ENCODE measurements at regions not wholly inside any gene's neighbourhood (a gene's known extent, or its start where the extent isn't known, plus 50 kb on each side); places are given as distances from the start of the nearest gene placed in this dataset.
"Not testable (repeated sequence)": the region's sequence is repeated elsewhere in the genome, so short reads cannot be mapped to it uniquely, and the experiment has no call there.

DNA sequence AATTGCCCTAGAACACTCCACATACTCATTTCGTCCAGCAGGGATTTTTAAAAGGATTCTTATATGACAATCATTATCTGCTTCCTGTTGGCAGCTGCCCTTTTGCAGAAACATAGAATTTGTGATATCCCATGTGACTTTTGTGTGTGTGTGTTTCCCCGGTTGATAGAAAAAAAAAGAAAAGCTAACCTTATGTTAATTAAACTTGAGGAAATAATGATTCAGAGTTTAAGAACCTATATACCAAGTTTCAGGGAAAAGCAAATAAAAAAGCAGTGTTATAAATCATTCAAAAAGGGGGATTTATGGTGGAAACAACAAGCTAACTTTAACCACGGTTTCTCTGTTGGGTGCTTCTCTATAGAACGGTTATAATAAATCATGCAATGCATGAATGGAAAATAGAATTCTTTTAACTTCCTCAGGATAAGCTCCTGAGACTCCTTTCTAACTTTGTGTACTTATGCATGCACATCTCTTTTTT is 826.9 kb upstream of the EYS start:
- H3K4me3 Mint-ChIP-seq, result no peak overlapping the region
- H3K27ac Mint-ChIP-seq (ENCODE audit: low read depth), result no peak overlapping the region
- no peaks in the 10 kb centered on the region for H3K4me1 Mint-ChIP-seq
- peaks cover 14% of the 10 kb centered on the region for H3K9me3 Mint-ChIP-seq
- H3K36me3 Mint-ChIP-seq (ENCODE audit: insufficient read depth), result no peaks in the 10 kb centered on the region
- no peaks in the 10 kb centered on the region for H3K27me3 Mint-ChIP-seq
- no peak for DNase-seq (ENCODE audit: low spot score in 2 of 2)
- ATAC-seq (replicated peaks; ENCODE audit: extremely low read depth, poor library complexity, severe bottlenecking), result no peak

DNA sequence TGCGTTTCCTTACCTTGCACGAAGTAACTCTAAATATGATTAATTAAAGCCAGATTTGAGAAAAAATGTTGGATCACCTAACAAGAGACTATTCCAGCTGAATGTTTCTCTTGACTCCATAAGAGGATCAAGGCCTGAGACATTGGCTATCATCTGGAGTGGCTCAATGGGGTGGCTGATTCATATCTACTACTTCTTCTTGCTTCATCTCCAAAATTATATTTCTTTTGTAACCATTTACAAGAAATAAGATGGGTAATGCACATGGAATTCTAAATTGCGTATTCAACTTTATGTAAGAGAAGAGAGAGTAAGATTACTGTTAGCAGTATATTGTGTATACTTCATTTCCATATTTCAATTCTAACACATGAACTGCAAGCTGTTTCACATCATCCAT is 819.0 kb upstream of the EYS start:
- ATAC-seq (replicated peaks; ENCODE audit: extremely low read depth, poor library complexity, severe bottlenecking), result no peak
- Mint-ChIP-seq H3K4me3 (no peak overlapping the region), H3K9me3 (peaks cover 17% of the 10 kb centered on the region)

GRCh38 chr6:66522864-66523263 is 815.8 kb upstream of the EYS start:
- no peak for DNase-seq (ENCODE audit: low spot score in 2 of 2)

More for the DNA sequence above, 819.0 kb upstream of the EYS start:
- Mint-ChIP-seq H3K27me3 (no peaks in the 10 kb centered on the region), H3K27ac (ENCODE audit: low read depth) (no peak overlapping the region), H3K36me3 (ENCODE audit: insufficient read depth) (no peaks in the 10 kb centered on the region), H3K4me1 (no peaks in the 10 kb centered on the region)
- no peak for DNase-seq (ENCODE audit: low spot score in 2 of 2)

GRCh38 chr6:66516377-66516776 is 809.4 kb upstream of the EYS start:
- no peak for ATAC-seq (replicated peaks; ENCODE audit: extremely low read depth, poor library complexity, severe bottlenecking)

More at GRCh38 chr6:66522864-66523263, 815.8 kb upstream of the EYS start:
- H3K4me1 Mint-ChIP-seq, result no peaks in the 10 kb centered on the region
- no peaks in the 10 kb centered on the region for H3K36me3 Mint-ChIP-seq (ENCODE audit: insufficient read depth)
- H3K27ac Mint-ChIP-seq (ENCODE audit: low read depth), result no peak overlapping the region
- no peak overlapping the region for H3K4me3 Mint-ChIP-seq
- H3K27me3 Mint-ChIP-seq, result no peaks in the 10 kb centered on the region
- peaks cover 17% of the 10 kb centered on the region for H3K9me3 Mint-ChIP-seq
- ATAC-seq (replicated peaks; ENCODE audit: extremely low read depth, poor library complexity, severe bottlenecking), result no peak

DNA sequence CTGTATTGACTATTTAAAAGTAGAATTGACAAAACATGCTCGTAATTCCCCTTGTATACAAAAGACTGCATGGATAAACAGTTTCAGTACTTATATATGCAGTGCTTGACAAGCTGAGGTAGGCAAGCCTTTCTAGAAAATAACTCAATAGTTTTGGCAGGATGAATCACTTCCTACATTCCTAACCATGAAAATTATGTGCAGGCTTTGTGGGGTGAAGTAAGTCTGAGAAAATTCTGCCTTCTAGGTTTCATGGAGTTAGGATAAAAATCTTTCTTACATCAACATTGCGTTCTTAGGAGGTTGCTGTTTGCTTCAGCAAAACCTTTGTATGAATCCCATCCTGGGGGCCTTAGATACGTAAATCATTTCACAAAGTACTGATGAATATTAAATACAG is 801.4 kb upstream of the EYS start:
- Mint-ChIP-seq H3K27ac (ENCODE audit: low read depth) (no peak overlapping the region), H3K4me1 (no peaks in the 10 kb centered on the region), H3K9me3 (peaks cover 23% of the 10 kb centered on the region)

More at GRCh38 chr6:66516377-66516776, 809.4 kb upstream of the EYS start:
- H3K4me1 Mint-ChIP-seq, result no peaks in the 10 kb centered on the region
- H3K4me3 Mint-ChIP-seq, result no peak overlapping the region
- no peaks in the 10 kb centered on the region for H3K36me3 Mint-ChIP-seq (ENCODE audit: insufficient read depth)
- H3K9me3 Mint-ChIP-seq, result peaks cover 6% of the 10 kb centered on the region
- DNase-seq (ENCODE audit: low spot score in 2 of 2), result no peak
- no peak overlapping the region for H3K27ac Mint-ChIP-seq (ENCODE audit: low read depth)
- H3K27me3 Mint-ChIP-seq, result no peaks in the 10 kb centered on the region

DNA sequence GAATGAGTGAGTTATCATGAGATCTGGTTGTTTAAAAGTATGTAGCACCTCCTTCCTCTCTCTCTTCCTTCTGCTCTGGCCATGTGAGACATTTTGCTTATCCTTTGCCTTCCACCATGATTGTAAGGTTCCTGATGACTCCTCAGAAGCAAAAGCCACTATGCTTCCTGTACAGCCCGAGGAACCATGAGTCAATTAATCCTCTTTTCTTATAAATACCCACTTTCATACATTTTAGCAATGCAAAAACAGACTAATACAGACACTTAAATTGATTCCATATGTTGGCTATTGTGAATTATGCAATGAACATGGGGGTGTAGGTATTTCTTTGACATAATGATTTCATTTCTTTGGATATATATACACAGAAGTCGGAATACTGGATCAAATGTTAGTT is 792.8 kb upstream of the EYS start:
- Mint-ChIP-seq H3K9me3 (peaks cover 23% of the 10 kb centered on the region), H3K4me1 (no peaks in the 10 kb centered on the region), H3K27ac (ENCODE audit: low read depth) (no peak overlapping the region), H3K27me3 (no peaks in the 10 kb centered on the region), H3K36me3 (ENCODE audit: insufficient read depth) (no peaks in the 10 kb centered on the region), H3K4me3 (no peak overlapping the region)
- no peak for DNase-seq (ENCODE audit: low spot score in 2 of 2)
- ATAC-seq (replicated peaks; ENCODE audit: extremely low read depth, poor library complexity, severe bottlenecking), result no peak

More for the DNA sequence above, 801.4 kb upstream of the EYS start:
- H3K36me3 Mint-ChIP-seq (ENCODE audit: insufficient read depth), result no peaks in the 10 kb centered on the region
- no peak for ATAC-seq (replicated peaks; ENCODE audit: extremely low read depth, poor library complexity, severe bottlenecking)
- H3K27me3 Mint-ChIP-seq, result no peaks in the 10 kb centered on the region
- H3K4me3 Mint-ChIP-seq, result no peak overlapping the region
- no peak for DNase-seq (ENCODE audit: low spot score in 2 of 2)

DNA sequence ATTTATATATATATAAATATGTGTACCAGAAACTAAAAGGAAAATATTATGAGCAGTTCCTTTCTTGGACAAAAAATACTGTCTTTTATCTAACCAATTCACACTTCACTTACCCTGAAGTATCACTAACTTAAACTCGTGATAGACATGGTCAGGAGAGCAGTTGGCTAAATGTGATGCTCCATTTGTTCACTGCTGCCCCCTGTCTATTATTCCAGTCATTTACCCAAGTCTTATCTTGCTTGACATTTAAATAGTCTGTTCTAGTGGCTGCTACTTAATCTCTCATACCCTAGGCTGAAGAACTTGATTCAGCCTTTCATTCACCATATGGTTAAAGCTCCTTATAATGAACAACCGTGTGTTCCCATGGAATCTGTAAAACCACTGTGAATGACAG is 789.6 kb upstream of the EYS start:
- DNase-seq (ENCODE audit: low spot score in 2 of 2), result no peak
- no peaks in the 10 kb centered on the region for H3K4me1 Mint-ChIP-seq
- no peak overlapping the region for H3K4me3 Mint-ChIP-seq
- no peaks in the 10 kb centered on the region for H3K36me3 Mint-ChIP-seq (ENCODE audit: insufficient read depth)
- H3K27ac Mint-ChIP-seq (ENCODE audit: low read depth), result no peak overlapping the region
- H3K27me3 Mint-ChIP-seq, result no peaks in the 10 kb centered on the region
- peaks cover 33% of the 10 kb centered on the region for H3K9me3 Mint-ChIP-seq
- ATAC-seq (replicated peaks; ENCODE audit: extremely low read depth, poor library complexity, severe bottlenecking), result no peak

- not testable (repeated sequence) for H3K27ac Mint-ChIP-seq (ENCODE audit: low read depth); H3K4me3 Mint-ChIP-seq; H3K36me3 Mint-ChIP-seq (ENCODE audit: insufficient read depth); H3K4me1 Mint-ChIP-seq; ATAC-seq (replicated peaks; ENCODE audit: extremely low read depth, poor library complexity, severe bottlenecking); H3K27me3 Mint-ChIP-seq; DNase-seq (ENCODE audit: low spot score in 2 of 2)
- H3K9me3 Mint-ChIP-seq, result peaks cover 46% of the 10 kb centered on the region
Measured at GRCh38 chr6:66494643-66495042, 787.6 kb upstream of the EYS start.

DNA sequence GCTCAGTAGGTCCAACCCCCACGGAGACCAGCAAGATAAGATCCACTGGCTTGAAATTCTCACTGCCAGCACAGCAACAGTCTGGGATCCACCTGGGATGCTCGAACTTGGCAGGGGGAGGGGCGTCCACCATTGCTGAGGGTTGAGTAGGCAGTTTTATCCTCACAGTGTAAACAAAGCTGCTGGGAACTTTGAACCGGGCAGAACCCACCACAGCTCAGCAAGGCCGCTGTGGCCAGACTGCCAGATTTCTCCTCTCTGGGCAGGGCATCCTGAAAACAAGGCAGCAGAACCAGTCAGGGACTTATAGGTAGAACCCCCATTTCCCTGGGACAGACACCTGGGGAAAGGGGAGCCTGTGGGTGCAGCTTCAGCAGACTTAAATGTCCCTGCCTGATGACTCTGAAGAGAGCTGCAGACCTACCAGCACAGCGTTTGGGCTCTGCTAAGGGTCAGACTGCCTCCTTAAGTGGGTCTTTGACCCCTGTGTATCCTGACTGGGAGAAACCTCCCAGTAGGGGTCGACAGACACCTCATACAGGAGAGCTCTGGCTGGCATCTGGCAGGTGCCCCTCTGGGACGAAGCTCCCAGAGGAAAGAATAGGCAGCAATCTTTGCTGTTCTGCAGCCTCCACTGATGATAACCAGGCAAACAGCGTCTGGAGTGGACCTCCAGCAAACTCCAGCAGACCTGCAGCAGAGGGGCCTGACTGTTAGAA is 782.4 kb upstream of the EYS start:
- Mint-ChIP-seq H3K9me3 (peaks cover 36% of the 10 kb centered on the region), H3K27me3 (no peaks in the 10 kb centered on the region), H3K36me3 (ENCODE audit: insufficient read depth) (peaks cover 2% of the 10 kb centered on the region), H3K4me1 (no peaks in the 10 kb centered on the region), H3K27ac (ENCODE audit: low read depth) (no peak overlapping the region), H3K4me3 (no peak overlapping the region)
- ATAC-seq (replicated peaks; ENCODE audit: extremely low read depth, poor library complexity, severe bottlenecking) (no peak), DNase-seq (ENCODE audit: low spot score in 2 of 2) (no peak)

DNA sequence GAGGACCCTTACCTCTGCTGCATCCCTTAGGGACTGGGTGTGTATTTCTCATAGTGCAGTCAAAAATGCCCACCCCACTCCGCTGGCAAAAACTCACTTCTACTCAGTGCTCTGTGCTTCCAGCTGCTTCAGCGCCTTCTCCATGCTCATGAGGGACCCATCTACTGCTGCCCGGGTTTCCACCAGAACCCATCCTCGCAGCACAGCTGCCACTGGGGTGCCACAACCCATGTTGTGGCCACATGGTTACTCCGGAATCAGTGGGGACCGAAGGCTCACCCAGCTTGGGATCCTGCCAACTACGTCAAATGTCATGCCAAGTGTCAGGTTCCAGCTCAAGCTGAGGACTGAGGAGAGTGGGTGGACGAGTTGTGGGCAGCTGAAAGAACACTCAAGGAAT is 774.2 kb upstream of the EYS start:
- ATAC-seq (replicated peaks; ENCODE audit: extremely low read depth, poor library complexity, severe bottlenecking) (no peak), DNase-seq (ENCODE audit: low spot score in 2 of 2) (no peak)
- Mint-ChIP-seq H3K9me3 (peaks cover 17% of the 10 kb centered on the region), H3K27ac (ENCODE audit: low read depth) (no peak overlapping the region), H3K4me1 (no peaks in the 10 kb centered on the region), H3K4me3 (no peak overlapping the region), H3K36me3 (ENCODE audit: insufficient read depth) (no peaks in the 10 kb centered on the region), H3K27me3 (no peaks in the 10 kb centered on the region)

DNA sequence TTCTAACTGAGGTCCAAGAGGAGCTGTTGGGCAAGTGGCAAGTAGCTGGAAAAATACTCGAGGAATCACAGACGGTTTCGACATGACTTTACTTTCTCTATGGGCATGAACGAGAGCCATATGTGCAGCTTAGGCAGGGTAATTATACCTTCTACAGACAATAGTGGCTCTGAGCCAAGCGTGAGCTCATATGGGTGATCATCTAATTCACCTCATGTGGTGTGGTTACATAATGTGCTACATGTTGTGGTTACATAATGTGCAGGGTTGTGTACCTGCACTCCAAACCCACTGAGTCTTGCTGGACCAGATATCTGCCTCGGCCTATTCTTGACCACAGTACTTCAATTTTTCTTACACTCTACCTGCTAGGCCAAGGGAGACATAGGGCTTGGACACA is 771.7 kb upstream of the EYS start:
- H3K9me3 Mint-ChIP-seq, result peaks cover 24% of the 10 kb centered on the region
- DNase-seq (ENCODE audit: low spot score in 2 of 2) (no peak), ATAC-seq (replicated peaks; ENCODE audit: extremely low read depth, poor library complexity, severe bottlenecking) (no peak)
- no peaks in the 10 kb centered on the region for H3K27me3 Mint-ChIP-seq
- no peak overlapping the region for H3K27ac Mint-ChIP-seq (ENCODE audit: low read depth)
- no peaks in the 10 kb centered on the region for H3K4me1 Mint-ChIP-seq
- no peaks in the 10 kb centered on the region for H3K36me3 Mint-ChIP-seq (ENCODE audit: insufficient read depth)
- H3K4me3 Mint-ChIP-seq, result no peak overlapping the region

- no peaks in the 10 kb centered on the region for H3K36me3 Mint-ChIP-seq (ENCODE audit: insufficient read depth)
- no peak overlapping the region for H3K27ac Mint-ChIP-seq (ENCODE audit: low read depth)
- H3K4me1 Mint-ChIP-seq, result no peaks in the 10 kb centered on the region
Measured at GRCh38 chr6:66435321-66435720, 728.3 kb upstream of the EYS start.

GRCh38 chr6:66429210-66429609 is 722.2 kb upstream of the EYS start:
- no peak for ATAC-seq (replicated peaks; ENCODE audit: extremely low read depth, poor library complexity, severe bottlenecking)
- no peak overlapping the region for H3K27ac Mint-ChIP-seq (ENCODE audit: low read depth)
- peaks cover 18% of the 10 kb centered on the region for H3K9me3 Mint-ChIP-seq
- no peak overlapping the region for H3K4me3 Mint-ChIP-seq
- H3K27me3 Mint-ChIP-seq, result no peaks in the 10 kb centered on the region
- H3K4me1 Mint-ChIP-seq, result no peaks in the 10 kb centered on the region
- H3K36me3 Mint-ChIP-seq (ENCODE audit: insufficient read depth), result no peaks in the 10 kb centered on the region
- no peak for DNase-seq (ENCODE audit: low spot score in 2 of 2)

More at GRCh38 chr6:66435321-66435720, 728.3 kb upstream of the EYS start:
- ATAC-seq (replicated peaks; ENCODE audit: extremely low read depth, poor library complexity, severe bottlenecking), result no peak
- DNase-seq (ENCODE audit: low spot score in 2 of 2), result no peak
- Mint-ChIP-seq H3K9me3 (peaks cover 21% of the 10 kb centered on the region), H3K4me3 (no peak overlapping the region), H3K27me3 (no peaks in the 10 kb centered on the region)

All from central memory CD8-positive, alpha-beta T cell (primary cell).